KMS-11 (cell line): ENCODE measurements at regions not wholly inside any gene's neighbourhood (a gene's known extent, or its start where the extent isn't known, plus 50 kb on each side); places are given as distances from the start of the nearest gene placed in this dataset.

Experiments
- H2AFZ ChIP-seq: fragments of 200-600 bp; sonication (generic); 2 replicates; pipeline ENCODE4 v1.6.1; 2016; ENCODE audit warnings: antibody characterized with exemption, mixed run types, low read depth
- H3K27ac ChIP-seq: fragments of 200-600 bp; sonication (generic); 2 replicates; pipeline ENCODE4 v1.6.1; 2016; ENCODE audit warnings: mild to moderate bottlenecking, mixed run types
- H3K27me3 ChIP-seq: fragments of 200-600 bp; sonication (generic); 2 replicates; pipeline ENCODE4 v1.6.1; 2017; ENCODE audit warnings: mild to moderate bottlenecking, low read depth, mixed run types, moderate library complexity; ENCODE audit not compliant: insufficient read depth
- H3K36me3 ChIP-seq: fragments of 200-600 bp; sonication (generic); 2 replicates; pipeline ENCODE4 v1.6.1; 2017; ENCODE audit warnings: mild to moderate bottlenecking, mixed run types; ENCODE audit not compliant: insufficient read depth
- H3K4me1 ChIP-seq: fragments of 200-600 bp; sonication (generic); 2 replicates; pipeline ENCODE4 v1.6.1; 2016; ENCODE audit warnings: mild to moderate bottlenecking, low read depth, mixed run types; ENCODE audit not compliant: poor library complexity, severe bottlenecking
- H3K4me2 ChIP-seq: fragments of 200-600 bp; sonication (generic); 2 replicates; pipeline ENCODE4 v1.7.0; 2016; ENCODE audit warnings: mild to moderate bottlenecking, mixed run types
- H3K4me3 ChIP-seq: fragments of 200-600 bp; sonication (generic); IDR thresholded peaks from 2 replicates; pipeline ENCODE4 v1.6.1; 2017; ENCODE audit warnings: low read depth, low read length, mixed read lengths; ENCODE audit not compliant: insufficient read depth
- H3K79me2 ChIP-seq: fragments of 200-600 bp; sonication (generic); 2 replicates; pipeline ENCODE4 v1.6.1; 2016; ENCODE audit warnings: low read depth, mixed run types; ENCODE audit not compliant: insufficient read depth
- H3K9ac ChIP-seq: fragments of 200-600 bp; sonication (generic); 2 replicates; pipeline ENCODE4 v1.6.1; 2016; ENCODE audit warnings: mild to moderate bottlenecking, mixed run types
- H4K20me1 ChIP-seq: fragments of 200-600 bp; sonication (generic); 2 replicates; pipeline ENCODE4 v1.6.1; 2016; ENCODE audit warnings: mild to moderate bottlenecking, mixed run types; ENCODE audit not compliant: insufficient read depth
- TF ChIP-seq, protein P1 (sequence below): fragments of 200-600 bp; sonication (generic); conservative IDR thresholded peaks from 2 replicates; pipeline ENCODE4 v1.6.1; 2017; ENCODE audit warnings: low read depth, mild to moderate bottlenecking, antibody characterized with exemption, low read length, moderate library complexity, mixed read lengths

DNA sequence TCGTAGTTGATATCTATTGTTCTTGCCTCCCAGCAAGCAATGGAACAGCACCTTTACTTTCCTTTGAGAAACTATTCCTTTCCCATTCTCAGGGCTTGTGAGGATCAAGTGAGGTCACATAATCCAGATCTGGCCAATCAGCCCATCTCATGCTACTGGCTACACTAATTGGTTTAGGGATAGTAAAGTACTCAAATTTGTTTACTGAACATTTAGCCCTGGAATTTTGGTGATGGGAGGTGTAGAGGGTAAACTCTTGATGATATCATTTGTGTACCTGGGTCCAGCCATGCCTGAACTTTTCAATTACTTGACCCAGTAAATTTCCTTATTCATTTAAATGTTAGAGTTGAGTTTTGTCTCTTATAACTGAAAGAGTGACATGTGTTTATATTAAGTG, 195.8 kb upstream of the TNP1 start:
- Histone ChIP-seq H4K20me1 (no peaks in the 10 kb centered on the region), H2AFZ (no peak overlapping the region), H3K79me2 (no peaks in the 10 kb centered on the region), H3K36me3 (no peaks in the 10 kb centered on the region), H3K27me3 (no peaks in the 10 kb centered on the region), H3K4me1 (no peaks in the 10 kb centered on the region), H3K4me3 (no peak overlapping the region), H3K4me2 (no peak overlapping the region), H3K9ac (no peak overlapping the region), H3K27ac (no peak overlapping the region)
- TF ChIP-seq, protein P1, sequence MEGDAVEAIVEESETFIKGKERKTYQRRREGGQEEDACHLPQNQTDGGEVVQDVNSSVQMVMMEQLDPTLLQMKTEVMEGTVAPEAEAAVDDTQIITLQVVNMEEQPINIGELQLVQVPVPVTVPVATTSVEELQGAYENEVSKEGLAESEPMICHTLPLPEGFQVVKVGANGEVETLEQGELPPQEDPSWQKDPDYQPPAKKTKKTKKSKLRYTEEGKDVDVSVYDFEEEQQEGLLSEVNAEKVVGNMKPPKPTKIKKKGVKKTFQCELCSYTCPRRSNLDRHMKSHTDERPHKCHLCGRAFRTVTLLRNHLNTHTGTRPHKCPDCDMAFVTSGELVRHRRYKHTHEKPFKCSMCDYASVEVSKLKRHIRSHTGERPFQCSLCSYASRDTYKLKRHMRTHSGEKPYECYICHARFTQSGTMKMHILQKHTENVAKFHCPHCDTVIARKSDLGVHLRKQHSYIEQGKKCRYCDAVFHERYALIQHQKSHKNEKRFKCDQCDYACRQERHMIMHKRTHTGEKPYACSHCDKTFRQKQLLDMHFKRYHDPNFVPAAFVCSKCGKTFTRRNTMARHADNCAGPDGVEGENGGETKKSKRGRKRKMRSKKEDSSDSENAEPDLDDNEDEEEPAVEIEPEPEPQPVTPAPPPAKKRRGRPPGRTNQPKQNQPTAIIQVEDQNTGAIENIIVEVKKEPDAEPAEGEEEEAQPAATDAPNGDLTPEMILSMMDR = no peak

DNA sequence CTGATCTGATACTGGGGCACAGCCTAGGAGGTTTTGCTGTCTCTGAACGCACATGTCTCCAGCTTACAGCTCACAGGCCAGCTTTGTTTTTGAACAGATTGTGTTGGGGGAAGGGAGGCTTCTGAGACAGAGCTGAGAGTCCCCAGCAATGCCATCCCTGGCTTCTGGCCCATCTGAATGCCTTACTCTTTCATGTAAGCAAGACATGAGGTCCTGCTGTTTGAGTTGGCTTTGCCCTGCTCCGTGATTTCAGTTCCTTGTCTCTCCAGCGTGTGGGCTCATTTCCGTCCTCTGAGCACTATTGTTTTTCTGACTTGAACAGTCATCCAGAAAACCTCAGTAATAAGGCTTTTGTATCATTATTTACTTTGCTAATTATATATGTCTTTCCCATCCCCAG, 194.9 kb upstream of the TNP1 start:
- no peak overlapping the region for H2AFZ ChIP-seq
- H3K4me2 ChIP-seq = no peak overlapping the region
- H3K36me3 ChIP-seq = no peaks in the 10 kb centered on the region
- H4K20me1 ChIP-seq = no peaks in the 10 kb centered on the region
- no peaks in the 10 kb centered on the region for H3K4me1 ChIP-seq
- TF ChIP-seq, protein P1 = no peak
- no peak overlapping the region for H3K4me3 ChIP-seq
- H3K27me3 ChIP-seq = no peaks in the 10 kb centered on the region
- H3K9ac ChIP-seq = no peak overlapping the region
- H3K79me2 ChIP-seq = no peaks in the 10 kb centered on the region
- no peak overlapping the region for H3K27ac ChIP-seq

DNA sequence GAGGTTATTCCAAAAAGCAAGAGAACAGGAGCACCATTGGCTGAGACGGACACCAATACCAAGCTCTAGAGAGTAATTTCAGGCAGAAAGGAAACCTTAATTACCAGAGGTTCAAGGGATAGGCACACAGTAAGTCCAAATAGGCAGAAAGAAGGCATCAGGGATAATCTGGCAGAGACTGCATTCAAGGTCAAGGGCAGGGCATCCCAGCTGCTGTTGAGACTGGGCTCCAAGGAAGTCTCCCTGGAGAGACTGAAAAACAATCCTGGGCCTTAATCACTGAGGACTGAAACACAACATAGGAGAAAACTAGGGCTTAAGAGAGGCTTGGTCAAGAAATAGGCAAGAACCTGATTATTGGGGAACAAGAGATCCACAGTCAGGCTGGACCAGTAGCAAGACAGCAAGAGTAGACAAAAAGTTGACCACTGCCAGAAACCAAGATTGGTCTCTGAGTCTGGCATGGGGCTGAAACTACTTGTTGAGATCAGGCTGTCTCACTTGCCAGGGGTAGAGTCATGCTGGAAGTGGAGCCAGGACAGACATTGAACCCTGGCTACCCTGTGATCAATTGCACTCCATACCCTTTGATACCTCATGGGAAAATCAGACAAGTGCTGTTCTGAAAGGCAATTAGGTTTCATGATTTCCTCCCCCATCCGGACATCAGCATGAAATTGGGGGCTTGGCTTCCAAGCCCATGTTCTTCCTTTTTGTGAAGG, 193.2 kb upstream of the TNP1 start:
- H3K4me2 ChIP-seq = no peak overlapping the region
- H2AFZ ChIP-seq = no peak overlapping the region
- no peaks in the 10 kb centered on the region for H3K36me3 ChIP-seq
- TF ChIP-seq, protein P1 = no peak
- no peaks in the 10 kb centered on the region for H3K4me1 ChIP-seq
- H3K9ac ChIP-seq = no peak overlapping the region
- no peaks in the 10 kb centered on the region for H4K20me1 ChIP-seq
- H3K4me3 ChIP-seq = no peak overlapping the region
- H3K27me3 ChIP-seq = no peaks in the 10 kb centered on the region
- H3K27ac ChIP-seq = no peak overlapping the region
- H3K79me2 ChIP-seq = no peaks in the 10 kb centered on the region

DNA sequence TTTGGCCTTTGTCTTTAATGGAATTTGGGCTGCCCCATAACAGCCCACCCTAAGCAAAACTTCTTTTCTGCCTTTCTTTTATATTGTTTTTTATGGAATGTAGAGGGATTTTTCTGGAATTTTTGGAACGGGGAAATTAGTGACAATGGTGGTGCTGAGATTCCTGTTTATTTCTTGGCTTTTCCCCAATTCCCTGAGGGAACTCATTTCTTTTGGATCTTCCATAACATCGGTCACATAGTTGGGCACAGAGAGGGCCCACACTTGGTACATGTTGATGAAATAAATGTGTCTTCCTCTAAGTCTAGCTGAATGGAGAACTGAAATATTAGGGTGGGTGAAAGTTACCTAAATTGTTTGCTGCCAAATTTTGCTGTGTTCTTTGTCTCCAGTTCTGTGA, 191.6 kb upstream of the TNP1 start:
- TF ChIP-seq, protein P1 = no peak
- no peak overlapping the region for H3K27ac ChIP-seq
- no peaks in the 10 kb centered on the region for H3K79me2 ChIP-seq
- H3K4me2 ChIP-seq = no peak overlapping the region
- H2AFZ ChIP-seq = no peak overlapping the region
- H3K9ac ChIP-seq = no peak overlapping the region
- no peaks in the 10 kb centered on the region for H4K20me1 ChIP-seq
- no peaks in the 10 kb centered on the region for H3K4me1 ChIP-seq
- H3K4me3 ChIP-seq = no peak overlapping the region
- no peaks in the 10 kb centered on the region for H3K27me3 ChIP-seq
- H3K36me3 ChIP-seq = no peaks in the 10 kb centered on the region
